Aorta (tissue), 5 donors: ENCODE measurements at regions not wholly inside any gene's neighbourhood (a gene's known extent, or its start where the extent isn't known, plus 50 kb on each side); places are given as distances from the start of the nearest gene placed in this dataset.

Experiments
- ATAC-seq: fragments of 200-7000 bp; cut with Tn5 transposase; one replicate; pipeline ENCODE4 v1.9.1; 2022; ENCODE audit warnings: moderate library complexity; ENCODE audit not compliant: low FRiP score
- DNase-seq, 2 donors: peaks; one replicate each; pipeline ENCODE4 v3.0.0-alpha.2; 2020
- H3K27ac ChIP-seq, 2 donors: one replicate each; pipeline ENCODE4 v1.5.1; 2013; ENCODE audit warnings: low read length in 2 of 2, mild to moderate bottlenecking in 2 of 2, moderate library complexity in 2 of 2, control low read depth in 1 of 2, inconsistent platforms in 1 of 2, low read depth in 1 of 2
- H3K27me3 ChIP-seq, 2 donors: one replicate each; pipeline ENCODE4 v1.6.1; 2013; ENCODE audit warnings: control low read depth in 1 of 2, low read length in 1 of 2, mild to moderate bottlenecking in 1 of 2, moderate library complexity in 1 of 2; ENCODE audit not compliant: insufficient read depth in 2 of 2, control insufficient read depth in 1 of 2
- H3K36me3 ChIP-seq, 2 donors: one replicate each; pipeline ENCODE4 v1.6.1; 2013; ENCODE audit warnings: control low read depth in 1 of 2, low read length in 1 of 2, mild to moderate bottlenecking in 1 of 2; ENCODE audit not compliant: insufficient read depth in 2 of 2, control insufficient read depth in 1 of 2
- H3K4me1 ChIP-seq, 2 donors: one replicate each; pipeline ENCODE4 v1.6.1; 2013; ENCODE audit warnings: low read length in 2 of 2, control low read depth in 1 of 2, mild to moderate bottlenecking in 1 of 2, moderate library complexity in 1 of 2; ENCODE audit not compliant: insufficient read depth in 2 of 2, control insufficient read depth in 1 of 2
- H3K4me3 ChIP-seq, 2 donors: one replicate each; pipeline ENCODE4 v1.5.1; 2013; ENCODE audit warnings: low read length in 2 of 2, control low read depth in 1 of 2, mild to moderate bottlenecking in 1 of 2
- H3K9me3 ChIP-seq: one replicate; pipeline ENCODE4 v1.6.1; 2013; ENCODE audit warnings: mild to moderate bottlenecking, low read length; ENCODE audit not compliant: control insufficient read depth
- WGBS, 2 donors: extraction: QIAGEN DNeasy Blood & Tissue Kit; methylation state at CpG; one replicate each; pipeline ENCODE4 v1.1.7; 2013; 5-methylcytosine and 5-hydroxymethylcytosine counted together
- intact Hi-C, 2 donors: fragments of 100-400 bp; cut with DNase I; formaldehyde crosslinking; loops; one replicate each; pipeline versions ENCODE4 v1.14.2 to v1.15.0; 2022
- donor health status: healthy with polysubstance abuse.
- donor health status: Bipolar disorder and iron deficiency.
- donor health status: DM: no; HTN: no; CAD: no.
- donor health status: DM: no; HTN: no; CAD: no.
- donor health status: DM: yes; HTN: yes; CAD: no.

GRCh38 chr5:145497052-145497451 lies 338.1 kb downstream of the PRELID2 start:
- Histone ChIP-seq H3K4me3 (no peak overlapping the region), H3K36me3 (no peaks in the 10 kb centered on the region), H3K9me3 (no peaks in the 10 kb centered on the region), H3K27me3 (no peaks in the 10 kb centered on the region), H3K27ac (no peak overlapping the region), H3K4me1 (peaks cover 0 to 5% of the 10 kb centered on the region in 2 donors)
- no peak for ATAC-seq
- no peak for DNase-seq
- 91 to 93% methylated on average over 3 of the region's 3 CpGs for WGBS, 2 donors
- intact Hi-C loops, result no loop called here

- ATAC-seq (peak; percentile 72), DNase-seq (no peak)
- Histone ChIP-seq H3K9me3 (no peaks in the 10 kb centered on the region), H3K4me1 (peaks cover 0 to 5% of the 10 kb centered on the region in 2 donors), H3K27ac (peak overlapping the region in 1 of 2 donors; percentile 28), H3K27me3 (no peaks in the 10 kb centered on the region), H3K4me3 (no peak overlapping the region), H3K36me3 (no peaks in the 10 kb centered on the region)
- 2 to 10% methylated on average over 2 of the region's 2 CpGs for WGBS, 2 donors
- intact Hi-C loops, result no loop called here
Observed at GRCh38 chr5:145495741-145496140, 339.4 kb downstream of the PRELID2 start.

- H3K4me1 ChIP-seq, result peaks cover 0 to 5% of the 10 kb centered on the region in 2 donors
- intact Hi-C loops, result no loop called here
- no peak for DNase-seq
- no peaks in the 10 kb centered on the region for H3K27me3 ChIP-seq
- no peak for ATAC-seq
- 8 to 11% methylated on average over 1 of the region's 1 CpG for WGBS, 2 donors
- H3K27ac ChIP-seq, result peak overlapping the region; percentile 28 to 79
- H3K4me3 ChIP-seq, result no peak overlapping the region
- no peaks in the 10 kb centered on the region for H3K9me3 ChIP-seq
- H3K36me3 ChIP-seq, result no peaks in the 10 kb centered on the region
Observed at GRCh38 chr5:145495196-145495595, 339.9 kb downstream of the PRELID2 start.

- intact Hi-C loops, result no loop called here
- peaks cover 0 to 5% of the 10 kb centered on the region in 2 donors for H3K4me1 ChIP-seq
- no peak overlapping the region for H3K4me3 ChIP-seq
- no peaks in the 10 kb centered on the region for H3K27me3 ChIP-seq
- no peak overlapping the region for H3K27ac ChIP-seq
- H3K36me3 ChIP-seq, result no peaks in the 10 kb centered on the region
- H3K9me3 ChIP-seq, result no peaks in the 10 kb centered on the region
- no peak for ATAC-seq
- 88% methylated on average over 3 of the region's 3 CpGs for WGBS, 2 donors
- DNase-seq, result no peak
Observed at GRCh38 chr5:145493435-145493834, 341.7 kb downstream of the PRELID2 start.

- 83 to 87% methylated on average over 3 of the region's 3 CpGs for WGBS, 2 donors
- no peak overlapping the region for H3K27ac ChIP-seq
- no peak overlapping the region for H3K4me3 ChIP-seq
- no peaks in the 10 kb centered on the region for H3K27me3 ChIP-seq
- H3K4me1 ChIP-seq, result no peaks in the 10 kb centered on the region
- ATAC-seq, result no peak
- H3K36me3 ChIP-seq, result no peaks in the 10 kb centered on the region
- DNase-seq, result no peak
- intact Hi-C loops, result no loop called here
- H3K9me3 ChIP-seq, result no peaks in the 10 kb centered on the region
Observed at GRCh38 chr5:145489516-145489915, 345.6 kb downstream of the PRELID2 start.

- ATAC-seq (peak; percentile 62), DNase-seq (no peak)
- H3K4me1 ChIP-seq, result peaks cover 0 to 2% of the 10 kb centered on the region in 2 donors
- no peaks in the 10 kb centered on the region for H3K9me3 ChIP-seq
- H3K36me3 ChIP-seq, result no peaks in the 10 kb centered on the region
- intact Hi-C loops, result no loop called here
- no peak overlapping the region for H3K4me3 ChIP-seq
- H3K27me3 ChIP-seq, result no peaks in the 10 kb centered on the region
- H3K27ac ChIP-seq, result no peak overlapping the region
- 94 to 96% methylated on average over 1 of the region's 1 CpG for WGBS, 2 donors
Observed at GRCh38 chr5:145484158-145484557, 351.0 kb downstream of the PRELID2 start.

- Histone ChIP-seq H3K4me1 (peaks cover 0 to 2% of the 10 kb centered on the region in 2 donors), H3K27me3 (no peaks in the 10 kb centered on the region), H3K27ac (no peak overlapping the region), H3K9me3 (no peaks in the 10 kb centered on the region), H3K4me3 (no peak overlapping the region), H3K36me3 (no peaks in the 10 kb centered on the region)
- DNase-seq, result no peak
- ATAC-seq, result no peak
- intact Hi-C loops, result no loop called here
Observed at GRCh38 chr5:145483212-145483611, 351.9 kb downstream of the PRELID2 start.

- intact Hi-C loops, result no loop called here
- H3K4me1 ChIP-seq, result peaks cover 0 to 2% of the 10 kb centered on the region in 2 donors
- no peak for DNase-seq
- no peaks in the 10 kb centered on the region for H3K9me3 ChIP-seq
- H3K36me3 ChIP-seq, result no peaks in the 10 kb centered on the region
- no peak overlapping the region for H3K27ac ChIP-seq
- H3K27me3 ChIP-seq, result no peaks in the 10 kb centered on the region
- H3K4me3 ChIP-seq, result no peak overlapping the region
- WGBS, 2 donors, result 98% methylated on average over 1 of the region's 1 CpG
- no peak for ATAC-seq
Observed at GRCh38 chr5:145479857-145480256, 355.3 kb downstream of the PRELID2 start.

GRCh38 chr5:145479271-145479670 lies 355.9 kb downstream of the PRELID2 start:
- no peak overlapping the region for H3K4me3 ChIP-seq
- peaks cover 0 to 2% of the 10 kb centered on the region in 2 donors for H3K4me1 ChIP-seq
- H3K27ac ChIP-seq, result no peak overlapping the region
- WGBS, 2 donors, result 73% methylated on average over 4 of the region's 4 CpGs
- H3K36me3 ChIP-seq, result no peaks in the 10 kb centered on the region
- ATAC-seq (no peak), DNase-seq (no peak)
- intact Hi-C loops, result no loop called here
- H3K27me3 ChIP-seq, result no peaks in the 10 kb centered on the region
- no peaks in the 10 kb centered on the region for H3K9me3 ChIP-seq
